ENCODE measurements at regions not wholly inside any gene's neighbourhood (a gene's known extent, or its start where the extent isn't known, plus 50 kb on each side); places are given as distances from the start of the nearest gene placed in this dataset.

- TF ChIP-seq POLR2AphosphoS5 (IDR thresholded peaks at IDR 0.05): no peak
- TF ChIP-seq CTCF (IDR thresholded peaks at IDR 0.05): no peak
- TF ChIP-seq POLR2A (IDR thresholded peaks at IDR 0.05): no peak
- no peak for TF ChIP-seq EP300 (IDR thresholded peaks at IDR 0.05; ENCODE audit: low read depth)
Measured at GRCh38 chr1:113013823-113014222, 57.8 kb upstream of the SLC16A1 start.

Measured in transverse colon (tissue), 4 donors.